Neural cell (in vitro differentiated cells): ENCODE measurements at regions not wholly inside any gene's neighbourhood (a gene's known extent, or its start where the extent isn't known, plus 50 kb on each side); places are given as distances from the start of the nearest gene placed in this dataset.

Source experiments
- H2AFZ ChIP-seq: fragments of 200-600, 300-800 bp; sonication (generic), shearing (Covaris generic); 2 replicates; pipeline ENCODE4 v1.6.0; 2014; ENCODE audit warnings: low read depth, mild to moderate bottlenecking, antibody characterized with exemption, low read length, moderate library complexity
- H3F3A ChIP-seq: fragments of 200-600 bp; shearing (Covaris generic); 2 replicates; pipeline ENCODE4 v1.6.1; 2016; ENCODE audit warnings: mild to moderate bottlenecking, moderate library complexity, mixed read lengths, antibody characterized with exemption, low read length; ENCODE audit not compliant: insufficient read depth, poor library complexity, severe bottlenecking
- H3K27ac ChIP-seq: fragments of 200-600, 300-800 bp; sonication (generic), shearing (Covaris generic); 2 replicates; pipeline ENCODE4 v1.5.1; 2014; ENCODE audit warnings: mild to moderate bottlenecking, low read length, moderate library complexity
- H3K27me3 ChIP-seq: fragments of 300-800, 200-600 bp; sonication (generic), shearing (Covaris generic); 2 replicates; pipeline ENCODE4 v1.6.0; 2014; ENCODE audit warnings: mild to moderate bottlenecking, low read depth, low read length, moderate library complexity; ENCODE audit not compliant: insufficient read depth
- H3K36me3 ChIP-seq: fragments of 300-800, 200-600 bp; sonication (generic), shearing (Covaris generic); 2 replicates; pipeline ENCODE4 v1.5.1; 2014; ENCODE audit warnings: mild to moderate bottlenecking, antibody characterized with exemption, low read length, moderate library complexity; ENCODE audit not compliant: insufficient read depth
- H3K4me2 ChIP-seq: fragments of 300-800, 200-600 bp; sonication (generic), shearing (Covaris generic); 2 replicates; pipeline ENCODE4 v1.6.0; 2014; ENCODE audit warnings: mild to moderate bottlenecking, low read length
- H3K4me3 ChIP-seq: fragments of 300-800, 200-600 bp; sonication (generic), shearing (Covaris generic); 2 replicates; pipeline ENCODE4 v1.5.1; 2014; ENCODE audit warnings: mild to moderate bottlenecking, low read length, moderate library complexity
- H3K79me2 ChIP-seq: fragments of 200-600 bp; shearing (Covaris generic); replicated peaks from 2 replicates; pipeline ENCODE4 v1.6.0; 2014; ENCODE audit warnings: mild to moderate bottlenecking, low read length, moderate library complexity; ENCODE audit not compliant: insufficient read depth
- H3K9ac ChIP-seq: fragments of 300-800, 200-600 bp; sonication (generic), shearing (Covaris generic); 2 replicates; pipeline ENCODE4 v1.6.1; 2016; ENCODE audit warnings: mild to moderate bottlenecking, low read length, mixed read lengths
- H3K9me2 ChIP-seq: fragments of 200-600 bp; shearing (Covaris generic); 2 replicates; pipeline ENCODE4 v1.6.1; 2016; ENCODE audit warnings: mild to moderate bottlenecking, low read length, mixed read lengths; ENCODE audit not compliant: insufficient read depth
- H3K9me3 ChIP-seq: fragments of 200-600, 300-800 bp; sonication (generic), shearing (Covaris generic); 2 replicates; pipeline ENCODE4 v1.6.1; 2016; ENCODE audit warnings: mild to moderate bottlenecking, mixed run types, low read length, moderate library complexity, mixed read lengths
- H4K20me1 ChIP-seq: fragments of 200-600 bp; shearing (Covaris generic); 2 replicates; pipeline ENCODE4 v1.6.1; 2016; ENCODE audit warnings: mild to moderate bottlenecking, mixed run types; ENCODE audit not compliant: insufficient read depth
- EP300 ChIP-seq: fragments of 450-650 bp; conservative IDR thresholded peaks from 2 replicates; pipeline ENCODE4 v1.6.1; 2014; ENCODE audit warnings: antibody characterized with exemption, mild to moderate bottlenecking, moderate library complexity; ENCODE audit not compliant: poor library complexity, severe bottlenecking
- EZH2 ChIP-seq: fragments of 200-600, 300-800 bp; shearing (Covaris generic), sonication (generic); IDR thresholded peaks from 2 replicates; pipeline ENCODE4 v1.6.1; 2014; ENCODE audit warnings: antibody characterized with exemption, low read length, borderline replicate concordance, mild to moderate bottlenecking; ENCODE audit not compliant: insufficient read depth, poor library complexity, severe bottlenecking
- MXI1 ChIP-seq: fragments of 450-650 bp; conservative IDR thresholded peaks from 2 replicates; pipeline ENCODE4 v1.6.1; 2014; ENCODE audit warnings: antibody characterized with exemption, mild to moderate bottlenecking; ENCODE audit not compliant: poor library complexity, severe bottlenecking
- POLR2AphosphoS5 ChIP-seq: IDR thresholded peaks from 2 replicates; pipeline ENCODE4 v1.6.1; 2012
- RAD21 ChIP-seq: fragments of 450-650 bp; conservative IDR thresholded peaks from 2 replicates; pipeline ENCODE4 v1.6.1; 2014; ENCODE audit warnings: antibody characterized with exemption, mild to moderate bottlenecking, moderate library complexity
- SMC3 ChIP-seq: fragments of 450-650 bp; conservative IDR thresholded peaks from 2 replicates; pipeline ENCODE4 v1.6.1; 2014; ENCODE audit warnings: antibody characterized with exemption, mild to moderate bottlenecking, moderate library complexity; ENCODE audit not compliant: poor library complexity
- TAF1 ChIP-seq: IDR thresholded peaks from 2 replicates; pipeline ENCODE4 v1.6.1; 2012; ENCODE audit warnings: low read depth
- TF ChIP-seq, protein P1 (sequence below): IDR thresholded peaks from 2 replicates; pipeline ENCODE4 v1.6.1; 2012; ENCODE audit warnings: borderline replicate concordance
- TF ChIP-seq, protein P2 (sequence below): fragments of 450-650 bp; IDR thresholded peaks from 2 replicates; pipeline ENCODE4 v1.5.1; 2014; ENCODE audit warnings: antibody characterized with exemption, mild to moderate bottlenecking, moderate library complexity; ENCODE audit not compliant: poor library complexity, severe bottlenecking

DNA sequence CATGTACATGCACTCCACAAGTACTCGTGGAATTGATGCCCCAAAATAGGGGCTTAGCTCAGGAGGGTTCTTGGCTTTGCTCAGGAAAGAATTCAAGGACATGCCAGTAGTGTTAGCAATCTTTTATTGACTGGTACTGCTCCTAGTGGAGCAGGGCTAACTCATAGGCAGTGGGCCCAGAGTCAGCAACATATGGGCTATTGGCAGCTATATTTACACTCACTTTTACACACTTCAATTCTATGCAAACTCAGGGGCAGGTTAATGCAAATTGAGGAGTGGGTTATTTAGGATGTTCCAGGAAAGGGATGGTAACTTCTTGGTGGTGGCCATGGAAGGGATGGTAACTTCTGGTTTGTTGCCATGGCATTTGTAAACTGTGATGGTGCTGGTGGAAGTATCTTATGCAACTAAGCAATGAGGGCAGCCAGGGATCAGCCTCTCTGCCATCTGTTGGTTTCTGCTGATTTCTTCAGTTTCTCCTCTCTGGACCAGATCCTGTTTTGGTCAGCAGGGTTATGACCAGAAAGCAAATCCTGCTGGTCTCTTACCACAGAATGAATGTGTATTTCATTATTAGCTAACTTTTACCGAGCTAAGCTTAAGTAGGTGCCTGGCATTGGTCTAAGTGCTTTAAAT, 69.2 kb upstream of the FAT1 start:
- H3K79me2 ChIP-seq = no peaks in the 10 kb centered on the region
- no peaks in the 10 kb centered on the region for H3F3A ChIP-seq
- no peaks in the 10 kb centered on the region for H3K36me3 ChIP-seq
- H3K9me2 ChIP-seq = no peaks in the 10 kb centered on the region
- H3K9me3 ChIP-seq = no peaks in the 10 kb centered on the region
- H3K9ac ChIP-seq = no peak overlapping the region
- H4K20me1 ChIP-seq = no peaks in the 10 kb centered on the region
- TF ChIP-seq, protein P1, sequence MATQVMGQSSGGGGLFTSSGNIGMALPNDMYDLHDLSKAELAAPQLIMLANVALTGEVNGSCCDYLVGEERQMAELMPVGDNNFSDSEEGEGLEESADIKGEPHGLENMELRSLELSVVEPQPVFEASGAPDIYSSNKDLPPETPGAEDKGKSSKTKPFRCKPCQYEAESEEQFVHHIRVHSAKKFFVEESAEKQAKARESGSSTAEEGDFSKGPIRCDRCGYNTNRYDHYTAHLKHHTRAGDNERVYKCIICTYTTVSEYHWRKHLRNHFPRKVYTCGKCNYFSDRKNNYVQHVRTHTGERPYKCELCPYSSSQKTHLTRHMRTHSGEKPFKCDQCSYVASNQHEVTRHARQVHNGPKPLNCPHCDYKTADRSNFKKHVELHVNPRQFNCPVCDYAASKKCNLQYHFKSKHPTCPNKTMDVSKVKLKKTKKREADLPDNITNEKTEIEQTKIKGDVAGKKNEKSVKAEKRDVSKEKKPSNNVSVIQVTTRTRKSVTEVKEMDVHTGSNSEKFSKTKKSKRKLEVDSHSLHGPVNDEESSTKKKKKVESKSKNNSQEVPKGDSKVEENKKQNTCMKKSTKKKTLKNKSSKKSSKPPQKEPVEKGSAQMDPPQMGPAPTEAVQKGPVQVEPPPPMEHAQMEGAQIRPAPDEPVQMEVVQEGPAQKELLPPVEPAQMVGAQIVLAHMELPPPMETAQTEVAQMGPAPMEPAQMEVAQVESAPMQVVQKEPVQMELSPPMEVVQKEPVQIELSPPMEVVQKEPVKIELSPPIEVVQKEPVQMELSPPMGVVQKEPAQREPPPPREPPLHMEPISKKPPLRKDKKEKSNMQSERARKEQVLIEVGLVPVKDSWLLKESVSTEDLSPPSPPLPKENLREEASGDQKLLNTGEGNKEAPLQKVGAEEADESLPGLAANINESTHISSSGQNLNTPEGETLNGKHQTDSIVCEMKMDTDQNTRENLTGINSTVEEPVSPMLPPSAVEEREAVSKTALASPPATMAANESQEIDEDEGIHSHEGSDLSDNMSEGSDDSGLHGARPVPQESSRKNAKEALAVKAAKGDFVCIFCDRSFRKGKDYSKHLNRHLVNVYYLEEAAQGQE = no peak
- TF ChIP-seq, protein P2, sequence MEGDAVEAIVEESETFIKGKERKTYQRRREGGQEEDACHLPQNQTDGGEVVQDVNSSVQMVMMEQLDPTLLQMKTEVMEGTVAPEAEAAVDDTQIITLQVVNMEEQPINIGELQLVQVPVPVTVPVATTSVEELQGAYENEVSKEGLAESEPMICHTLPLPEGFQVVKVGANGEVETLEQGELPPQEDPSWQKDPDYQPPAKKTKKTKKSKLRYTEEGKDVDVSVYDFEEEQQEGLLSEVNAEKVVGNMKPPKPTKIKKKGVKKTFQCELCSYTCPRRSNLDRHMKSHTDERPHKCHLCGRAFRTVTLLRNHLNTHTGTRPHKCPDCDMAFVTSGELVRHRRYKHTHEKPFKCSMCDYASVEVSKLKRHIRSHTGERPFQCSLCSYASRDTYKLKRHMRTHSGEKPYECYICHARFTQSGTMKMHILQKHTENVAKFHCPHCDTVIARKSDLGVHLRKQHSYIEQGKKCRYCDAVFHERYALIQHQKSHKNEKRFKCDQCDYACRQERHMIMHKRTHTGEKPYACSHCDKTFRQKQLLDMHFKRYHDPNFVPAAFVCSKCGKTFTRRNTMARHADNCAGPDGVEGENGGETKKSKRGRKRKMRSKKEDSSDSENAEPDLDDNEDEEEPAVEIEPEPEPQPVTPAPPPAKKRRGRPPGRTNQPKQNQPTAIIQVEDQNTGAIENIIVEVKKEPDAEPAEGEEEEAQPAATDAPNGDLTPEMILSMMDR = no peak
- TF ChIP-seq EZH2 = no peak
- no peak for TF ChIP-seq SMC3
- no peak for TF ChIP-seq RAD21
- no peak for TF ChIP-seq EP300
- no peak for TF ChIP-seq MXI1
- TF ChIP-seq POLR2AphosphoS5 = no peak
- TF ChIP-seq TAF1 = no peak
- H3K27me3 ChIP-seq = no peaks in the 10 kb centered on the region
- no peak overlapping the region for H2AFZ ChIP-seq
- no peak overlapping the region for H3K4me2 ChIP-seq
- H3K27ac ChIP-seq = no peak overlapping the region
- no peak overlapping the region for H3K4me3 ChIP-seq

DNA sequence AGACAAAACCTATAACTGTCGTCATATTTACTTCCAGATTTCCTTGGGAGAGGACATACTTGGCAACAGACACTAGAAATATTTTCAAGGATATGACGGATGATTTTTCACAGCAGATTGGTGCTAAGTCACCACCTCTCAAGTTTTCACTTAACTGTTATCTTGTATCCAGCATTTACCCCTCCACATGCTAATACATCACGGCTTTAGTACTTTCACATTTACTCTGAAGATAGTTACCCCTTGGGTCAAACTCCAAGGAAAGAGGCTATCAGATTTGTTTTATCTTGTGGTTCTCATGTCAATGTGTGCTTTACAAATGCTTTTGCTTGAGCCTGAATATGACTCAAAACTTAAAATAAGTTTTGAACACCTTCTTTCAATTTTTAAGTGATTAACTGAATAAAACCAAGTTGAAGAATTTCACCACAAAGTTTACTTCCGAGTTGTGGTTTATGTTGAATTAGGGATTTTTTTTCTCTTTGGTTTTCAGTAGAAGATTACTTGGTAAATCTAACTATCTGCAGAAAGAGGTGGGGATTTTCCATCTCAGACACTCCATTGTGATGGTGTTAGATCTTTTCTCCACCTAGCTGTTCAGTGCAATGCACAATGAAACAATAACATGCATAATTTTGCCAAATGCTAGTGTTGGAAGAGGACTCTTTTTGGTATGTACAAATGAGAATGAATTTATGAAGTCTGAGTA, 75.4 kb upstream of the FAT1 start:
- no peaks in the 10 kb centered on the region for H3K27me3 ChIP-seq
- H3K9me3 ChIP-seq = no peaks in the 10 kb centered on the region
- H3F3A ChIP-seq = no peaks in the 10 kb centered on the region
- H2AFZ ChIP-seq = no peak overlapping the region
- H3K27ac ChIP-seq = no peak overlapping the region
- H3K79me2 ChIP-seq = no peaks in the 10 kb centered on the region
- no peak overlapping the region for H3K4me3 ChIP-seq
- no peak overlapping the region for H3K9ac ChIP-seq
- H4K20me1 ChIP-seq = no peaks in the 10 kb centered on the region
- no peaks in the 10 kb centered on the region for H3K9me2 ChIP-seq
- no peak overlapping the region for H3K4me2 ChIP-seq
- TF ChIP-seq EZH2 = no peak
- no peak for TF ChIP-seq TAF1
- no peak for TF ChIP-seq SMC3
- TF ChIP-seq, protein P1 = no peak
- no peak for TF ChIP-seq MXI1
- TF ChIP-seq, protein P2 = no peak
- no peak for TF ChIP-seq POLR2AphosphoS5
- no peak for TF ChIP-seq EP300
- TF ChIP-seq RAD21 = no peak
- H3K36me3 ChIP-seq = no peaks in the 10 kb centered on the region
